AG04450 (cell line): ENCODE measurements at regions not wholly inside any gene's neighbourhood (a gene's known extent, or its start where the extent isn't known, plus 50 kb on each side); places are given as distances from the start of the nearest gene placed in this dataset.
A peak's percentile ranks its signal among the peaks of the same experiment; 100 is the strongest.

ENCODE experiments used
- CTCF ChIA-PET: fragments of 300-600, 350-600 bp; formaldehyde crosslinking; extraction: SDS; loops from one replicate; lab custom pipeline; 2022; ENCODE audit warnings: antibody characterized with exemption, inconsistent platforms; lab: Charles Lee
- POLR2A ChIA-PET: fragments of 350-600 bp; formaldehyde crosslinking; extraction: SDS; loops from one replicate; lab custom pipeline; 2021; ENCODE audit warnings: antibody characterized with exemption, inconsistent platforms; lab: Yijun Ruan, JAX
- DNase-seq: peaks from one replicate; pipeline ENCODE4 v3.0.0-alpha.2; 2011; ENCODE audit warnings: low read depth, low spot score
- H3K27ac ChIP-seq: one replicate; pipeline ENCODE4 v1.5.1; 2012; ENCODE audit warnings: low read depth, low read length, control low read depth
- H3K27me3 ChIP-seq: one replicate; pipeline ENCODE4 v1.6.0; 2012; ENCODE audit warnings: low read length; ENCODE audit not compliant: control insufficient read depth, insufficient read depth
- H3K4me3 ChIP-seq: 2 replicates; pipeline ENCODE4 v1.5.1; 2011; ENCODE audit warnings: mild to moderate bottlenecking, low read depth, low read length, control low read depth
- H3K9me3 ChIP-seq: 2 replicates; pipeline ENCODE4 v1.5.1; 2012; ENCODE audit warnings: low read length; ENCODE audit not compliant: control insufficient read depth, insufficient read depth
- CTCF ChIP-seq: IDR thresholded peaks from 2 replicates; pipeline ENCODE4 v1.5.1; 2011; ENCODE audit warnings: low read depth, low read length, control low read depth, inconsistent platforms

GRCh38 chr3:104598848-104599511, 767.7 kb upstream of the ALCAM start:
- Histone ChIP-seq H3K9me3 (no peaks in the 10 kb centered on the region), H3K27me3 (no peaks in the 10 kb centered on the region), H3K4me3 (no peak overlapping the region), H3K27ac (no peak overlapping the region)
- POLR2A ChIA-PET, result no interaction called here
- no peak for TF ChIP-seq CTCF
- DNase-seq, result no peak
- CTCF ChIA-PET, result interaction anchor here (3.0 kb wide), 1 partner anchor 767 kb away, joined by 15 read pairs; the partner anchor contains the start of gene ALCAM

GRCh38 chr3:104604326-104605010, 762.2 kb upstream of the ALCAM start:
- Histone ChIP-seq H3K4me3 (no peak overlapping the region), H3K27me3 (no peaks in the 10 kb centered on the region), H3K27ac (no peak overlapping the region), H3K9me3 (no peaks in the 10 kb centered on the region)
- POLR2A ChIA-PET, result interaction anchor here (1.0 kb wide), 1 partner anchor 762 kb away, joined by 4 read pairs; the partner anchor contains the start of gene ALCAM
- CTCF ChIA-PET, result interaction anchor here (0.7 to 3.5 kb wide), 17 partner anchors 8 to 914 kb away, joined by 3 to 25 read pairs (median 4); partner anchors contain the start of gene ALCAM
- peak; percentile 58 for TF ChIP-seq CTCF
- no peak for DNase-seq

GRCh38 chr3:104606812-104607211, 759.9 kb upstream of the ALCAM start:
- no peak overlapping the region for H3K27ac ChIP-seq
- TF ChIP-seq CTCF, result no peak
- no peak for DNase-seq
- no peaks in the 10 kb centered on the region for H3K9me3 ChIP-seq
- H3K27me3 ChIP-seq, result no peaks in the 10 kb centered on the region
- ChIA-PET POLR2A (no interaction called here), CTCF (interaction anchor here (3.5 kb wide), 1 partner anchor 10 kb away, joined by 25 read pairs; no protein-coding TSS in a partner anchor)
- H3K4me3 ChIP-seq, result no peak overlapping the region

GRCh38 chr3:104610730-104611652, 755.7 kb upstream of the ALCAM start:
- no peak for DNase-seq
- ChIA-PET POLR2A (no interaction called here), CTCF (interaction anchor here (1.0 kb wide), 1 partner anchor 14 kb away, joined by 4 read pairs; no protein-coding TSS in a partner anchor)
- H3K27me3 ChIP-seq, result no peaks in the 10 kb centered on the region
- no peaks in the 10 kb centered on the region for H3K9me3 ChIP-seq
- no peak overlapping the region for H3K4me3 ChIP-seq
- no peak overlapping the region for H3K27ac ChIP-seq
- peak; percentile 22; the same call in 1 of the 2 replicates for TF ChIP-seq CTCF
